Lung microvascular endothelial cell (primary cell): ENCODE measurements at regions not wholly inside any gene's neighbourhood (a gene's known extent, or its start where the extent isn't known, plus 50 kb on each side); places are given as distances from the start of the nearest gene placed in this dataset.

Experiments
- DNase-seq, 2 donors: peaks; one replicate each; pipeline versions ENCODE4 v3.0.0 to v3.0.0-alpha.2; 2010; ENCODE audit warnings: low read depth in 2 of 2

- DNase-seq, result no peak
Measured at GRCh38 chr1:165031001-165031400, 325.5 kb downstream of the LMX1A start.

DNA sequence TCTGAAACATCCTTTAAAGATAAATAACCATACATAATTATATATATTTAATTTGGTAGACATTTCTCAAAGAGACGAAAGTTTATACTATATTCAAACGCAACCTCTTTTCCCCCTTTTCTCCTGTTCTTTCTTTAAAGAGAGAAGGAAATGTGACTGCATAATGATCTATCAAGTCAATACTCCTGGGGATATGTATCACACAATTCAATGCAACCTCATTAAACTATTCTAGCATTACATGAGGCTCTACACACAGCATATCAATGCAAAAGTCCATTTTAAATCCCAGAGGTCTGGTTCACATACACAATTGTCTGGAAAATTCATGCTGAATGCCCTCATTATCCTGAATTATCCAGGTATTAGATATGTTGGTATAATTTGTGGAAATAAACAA, 330.7 kb downstream of the LMX1A start:
- DNase-seq, result no peak

- no peak for DNase-seq
Measured at GRCh38 chr1:165014753-165015152, 341.8 kb downstream of the LMX1A start.

GRCh38 chr1:165011991-165012531, 344.5 kb downstream of the LMX1A start:
- no peak for DNase-seq

GRCh38 chr1:165011186-165011585, 345.3 kb downstream of the LMX1A start:
- DNase-seq, result no peak

DNA sequence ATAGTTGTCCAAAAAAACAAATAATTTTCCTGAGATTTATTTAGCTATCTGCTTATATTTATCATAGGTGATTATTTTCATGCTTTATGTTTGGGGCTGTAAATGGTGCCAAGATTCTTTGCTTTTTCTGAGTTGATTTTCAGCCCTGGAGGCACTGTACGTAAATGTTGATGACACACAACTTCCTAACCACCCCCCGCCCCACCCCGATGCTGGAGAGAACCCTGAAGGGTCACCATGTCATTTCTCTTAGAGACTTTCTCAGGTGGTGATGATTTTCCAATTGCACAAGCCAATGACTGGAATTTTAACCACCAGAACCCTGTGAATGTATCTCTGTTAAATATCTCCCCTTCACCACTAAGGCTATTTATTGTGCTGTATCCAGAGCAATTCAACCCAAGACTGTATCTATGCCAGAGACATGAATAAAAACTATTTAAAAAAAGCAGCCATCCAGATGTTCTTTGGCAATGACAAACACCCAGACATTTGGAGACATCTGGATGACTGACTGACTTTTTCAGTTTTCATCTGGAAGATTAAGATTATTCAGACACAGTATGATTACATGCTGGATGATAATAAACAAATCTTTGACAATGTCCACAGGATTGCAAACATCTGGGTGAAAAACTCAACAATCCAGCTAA, 346.0 kb downstream of the LMX1A start:
- DNase-seq, result no peak

DNA sequence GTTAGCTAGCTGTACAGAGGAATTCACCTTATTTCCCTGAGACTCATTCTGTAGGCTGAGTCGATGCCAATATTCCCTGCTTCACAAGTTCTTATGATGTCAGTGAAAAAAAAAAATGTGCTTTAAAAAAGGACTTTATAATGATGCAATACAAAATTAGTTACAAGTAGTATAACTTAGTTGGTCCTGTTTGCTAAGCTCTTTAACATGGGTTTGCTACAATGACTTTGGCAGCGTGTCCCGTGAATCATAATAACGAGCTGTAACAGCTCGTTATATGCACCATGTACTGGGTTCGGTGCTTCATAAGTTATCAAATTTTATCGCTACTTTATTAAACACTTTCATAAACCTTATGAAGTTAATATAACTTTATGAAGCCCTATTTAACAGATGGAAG, 349.7 kb downstream of the LMX1A start:
- DNase-seq, result no peak

- no peak for DNase-seq
Measured at GRCh38 chr1:164999146-164999545, 357.4 kb downstream of the LMX1A start.

- DNase-seq, result no peak
Measured at GRCh38 chr1:164991763-164992314, 364.7 kb downstream of the LMX1A start.

DNA sequence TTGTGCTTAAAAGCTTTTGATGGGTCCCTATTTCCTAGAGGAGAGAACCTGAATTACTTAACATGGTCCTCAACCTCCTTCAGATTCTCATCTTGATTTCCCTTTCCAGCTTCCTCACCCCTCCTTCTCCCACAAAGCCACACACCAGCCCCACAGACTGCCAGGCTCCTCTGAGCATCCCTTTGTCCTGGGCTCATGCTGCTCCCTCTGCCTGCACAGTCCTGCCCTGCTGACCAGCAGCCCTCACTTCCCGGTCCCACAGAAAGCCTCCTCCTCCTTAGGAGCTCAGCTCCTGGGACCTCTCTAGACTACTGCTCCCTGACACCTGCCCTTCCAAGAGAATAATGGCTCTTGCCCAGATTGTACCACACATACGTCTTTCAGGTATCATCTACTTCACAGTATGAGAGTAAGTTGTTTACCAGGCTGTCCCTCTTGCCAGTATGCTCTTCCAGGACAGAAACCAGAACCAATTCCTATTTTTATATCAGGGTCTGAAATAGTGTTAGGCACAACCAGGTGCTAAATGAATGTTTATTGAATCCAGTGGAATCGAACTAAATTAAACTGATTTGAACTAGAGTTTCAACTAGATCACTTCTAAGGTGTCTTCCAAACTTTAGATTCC, 373.4 kb downstream of the LMX1A start:
- no peak for DNase-seq

DNA sequence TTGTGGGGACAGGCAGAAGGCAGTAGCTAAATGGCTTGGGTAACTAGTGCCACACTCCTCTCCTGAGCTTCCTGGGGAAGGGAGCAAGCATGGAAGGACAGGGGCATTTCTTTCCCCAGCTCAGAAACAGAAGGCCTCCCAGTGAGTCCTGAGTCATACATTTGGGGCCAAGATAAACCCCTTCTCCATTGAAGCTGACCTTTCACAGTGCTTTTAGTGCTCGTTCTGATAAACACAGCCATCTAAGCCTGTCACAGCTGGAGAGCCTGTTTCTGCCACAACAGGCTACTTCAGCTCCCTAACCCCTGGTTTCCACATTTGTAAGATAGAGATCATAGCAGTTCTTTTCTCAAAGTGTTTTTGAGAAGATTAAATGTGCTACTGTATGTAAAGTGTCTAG, 374.0 kb downstream of the LMX1A start:
- no peak for DNase-seq

GRCh38 chr1:164977561-164977960, 379.0 kb downstream of the LMX1A start:
- DNase-seq, result no peak

DNA sequence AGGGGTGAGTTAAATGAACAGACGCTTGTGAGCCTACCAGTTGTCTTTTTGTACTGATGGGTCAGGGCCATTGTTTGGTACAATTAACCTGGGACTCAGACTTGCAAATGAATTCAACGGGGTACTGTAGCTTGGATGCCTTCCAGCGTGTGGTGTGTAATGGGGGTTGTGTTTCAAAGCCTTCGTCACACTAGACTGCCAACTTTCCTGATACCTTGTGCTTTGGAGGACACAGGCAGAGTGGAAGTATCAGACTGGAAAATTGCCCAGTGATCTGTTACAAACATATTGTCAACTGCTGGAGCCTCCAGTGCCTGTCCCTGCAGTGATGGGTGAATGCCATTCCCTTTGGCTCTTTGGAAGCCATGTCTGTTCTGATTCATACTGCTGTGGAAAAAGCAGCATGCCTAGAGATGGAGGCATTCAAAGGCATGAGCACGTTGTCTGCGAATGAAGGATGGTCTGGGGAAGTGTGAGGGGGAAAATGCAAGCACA, 384.5 kb downstream of the LMX1A start:
- no peak for DNase-seq

- DNase-seq, result no peak
Measured at GRCh38 chr1:164971391-164971790, 385.1 kb downstream of the LMX1A start.

- no peak for DNase-seq
Measured at GRCh38 chr1:164969253-164969652, 387.3 kb downstream of the LMX1A start.

- DNase-seq, result no peak
Measured at GRCh38 chr1:164967300-164967699, 389.2 kb downstream of the LMX1A start.

DNA sequence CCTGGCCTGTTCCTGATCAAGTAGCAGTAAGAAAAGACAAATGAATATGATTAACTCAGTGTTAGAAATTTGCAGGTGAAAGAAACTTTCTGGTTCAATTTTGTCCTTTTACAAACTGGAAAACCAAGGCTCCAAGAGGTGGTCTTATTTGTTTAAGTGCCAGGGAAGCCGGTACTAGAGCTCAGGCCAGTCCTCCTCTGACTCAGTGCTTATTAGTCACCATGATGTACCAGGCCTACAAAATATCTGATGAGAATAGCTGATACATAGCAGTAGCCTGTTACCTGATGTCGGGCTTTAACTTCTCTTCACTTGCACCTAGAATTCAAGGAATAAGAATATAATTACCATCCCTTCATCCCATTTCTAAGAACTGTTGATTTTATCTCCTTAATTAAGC, 394.8 kb downstream of the LMX1A start:
- DNase-seq, result no peak

GRCh38 chr1:164958982-164959768, 397.3 kb downstream of the LMX1A start:
- no peak for DNase-seq

GRCh38 chr1:164953815-164954214, 394.8 kb downstream of the PBX1 start:
- DNase-seq, result no peak

DNA sequence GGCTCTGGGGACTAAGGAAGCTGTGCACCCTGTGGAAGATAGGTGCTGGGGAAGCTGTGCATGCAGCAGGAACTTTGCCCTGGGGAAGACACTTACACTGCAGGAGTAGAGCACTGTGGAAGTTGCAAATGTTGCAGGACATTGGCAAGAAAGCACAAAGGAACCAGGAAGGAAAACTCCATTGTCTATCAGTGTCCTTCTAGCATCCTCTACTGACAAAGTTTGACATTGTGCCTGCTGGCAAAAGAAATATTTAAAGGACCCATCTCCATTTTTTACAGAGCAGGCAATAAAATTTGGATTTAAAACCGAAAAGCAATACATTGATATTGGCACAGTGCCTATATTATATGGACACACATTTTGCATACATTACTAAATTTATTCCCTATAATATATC, 394.1 kb downstream of the PBX1 start:
- DNase-seq, result no peak

DNA sequence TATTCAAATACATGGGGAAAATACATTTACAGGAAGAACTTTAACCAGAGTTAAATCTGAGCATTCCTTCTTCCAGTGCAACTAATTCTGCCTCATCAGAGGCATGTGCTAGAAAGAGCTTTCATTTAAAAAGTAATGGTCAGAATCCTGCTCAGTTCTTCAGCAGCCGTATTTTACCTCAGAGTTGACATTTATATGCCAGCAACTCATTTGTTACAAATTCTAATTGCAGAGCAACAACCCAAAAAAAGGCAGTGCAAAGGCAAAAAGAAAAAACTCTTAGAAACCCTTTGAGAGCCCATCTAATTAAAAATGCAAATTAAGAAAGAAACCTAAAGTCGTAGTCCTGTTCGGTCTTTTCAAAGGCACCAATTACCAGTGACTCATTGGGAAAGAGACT, 392.5 kb downstream of the PBX1 start:
- no peak for DNase-seq

DNA sequence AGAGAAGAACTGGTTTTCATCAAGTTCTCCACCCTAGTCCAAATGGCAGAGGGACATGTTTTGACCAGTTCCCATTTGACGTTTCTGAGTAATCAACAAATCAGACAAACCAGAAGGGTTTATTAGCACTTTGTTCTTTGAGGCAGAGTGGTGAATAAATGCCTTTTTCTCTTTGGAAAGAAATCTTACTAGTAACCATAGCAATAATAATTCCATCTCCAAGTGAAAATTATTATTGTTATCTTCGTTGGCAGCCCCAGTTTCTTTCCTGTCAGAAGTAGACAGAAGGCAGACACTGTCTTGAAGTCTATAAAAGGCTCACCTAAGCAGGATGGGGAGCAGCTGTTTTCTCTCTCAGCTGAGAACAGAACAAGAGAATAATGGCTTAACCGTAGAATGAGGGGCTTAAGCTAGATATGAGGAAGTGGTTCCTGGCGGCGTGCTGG, 391.6 kb downstream of the PBX1 start:
- DNase-seq, result no peak
